ENCODE measurements at regions not wholly inside any gene's neighbourhood (a gene's known extent, or its start where the extent isn't known, plus 50 kb on each side); places are given as distances from the start of the nearest gene placed in this dataset.

- no peak for TF ChIP-seq CTCF (conservative IDR thresholded peaks at IDR 0.05)
- H3K27ac ChIP-seq, result no peak overlapping the region
Observed at GRCh38 chr12:128190614-128191013, 76.4 kb upstream of the TMEM132C start.

GRCh38 chr12:128191380-128191779 is 75.6 kb upstream of the TMEM132C start:
- H3K27ac ChIP-seq, result no peak overlapping the region
- TF ChIP-seq CTCF (conservative IDR thresholded peaks at IDR 0.05), result no peak

- no peak overlapping the region for H3K27ac ChIP-seq
- no peak for TF ChIP-seq CTCF (conservative IDR thresholded peaks at IDR 0.05)
Observed at GRCh38 chr12:128204711-128205110, 62.3 kb upstream of the TMEM132C start.

- H3K27ac ChIP-seq, result no peak overlapping the region
- no peak for TF ChIP-seq CTCF (conservative IDR thresholded peaks at IDR 0.05)
Observed at GRCh38 chr12:128205145-128205544, 61.8 kb upstream of the TMEM132C start.

- no peak for TF ChIP-seq CTCF (conservative IDR thresholded peaks at IDR 0.05)
- no peak overlapping the region for H3K27ac ChIP-seq
Observed at GRCh38 chr12:128205758-128206157, 61.2 kb upstream of the TMEM132C start.

Measured in VCaP (cell line).